K562 (cell line): ENCODE measurements at regions not wholly inside any gene's neighbourhood (a gene's known extent, or its start where the extent isn't known, plus 50 kb on each side); places are given as distances from the start of the nearest gene placed in this dataset.

Source experiments
- ATAC-seq: fragments of 200-7000 bp; cut with Tn5 transposase; 3 replicates; pipeline ENCODE4 v1.9.1; 2020; ENCODE audit warnings: moderate library complexity
- BruUV-seq: library from RNA; stranded (reverse); fragments of 400-500 nt; replicated peaks from 2 replicates; lab custom pipeline; 2021; lab: Mats Ljungman, UMichigan
- CTCF ChIA-PET: fragments of 300-600 bp; formaldehyde crosslinking; extraction: SDS; loops from one replicate; lab custom pipeline; 2021; ENCODE audit warnings: low intra/inter-chr PET ratio; lab: Yijun Ruan, JAX
- POLR2A ChIA-PET: fragments of 300-600, 350-650 bp; sonication (Branson Sonifier 250); formaldehyde crosslinking; extraction: SDS; loops from one replicate; lab custom pipeline; 2021; ENCODE audit warnings: antibody characterized with exemption, inconsistent platforms; lab: Yijun Ruan, JAX
- DNase-seq, 4 experiments: peaks; one replicate each; pipeline versions ENCODE4 v3.0.0 to v3.0.0-alpha.2; 2011 to 2018; ENCODE audit warnings: low spot score in 3 of 4, mixed read lengths in 3 of 4; ENCODE audit errors: extremely low read depth in 1 of 4
- FAIRE-seq: peaks from 2 replicates; lab custom pipeline; 2011; peaks lifted over from hg19 to GRCh38; lab: Jason Lieb, UNC
- H2AFZ ChIP-seq: 2 replicates; pipeline ENCODE4 v1.6.0; 2011; ENCODE audit warnings: low read depth, low read length, control low read depth, inconsistent platforms
- H3K27ac ChIP-seq: fragments of 200-600 bp; 3 replicates; pipeline ENCODE4 v1.8.0; 2011; ENCODE audit warnings: low read depth, mild to moderate bottlenecking, control low read depth, inconsistent platforms, low read length, moderate library complexity, mixed read lengths; ENCODE audit errors: extremely low read depth
- H3K27me3 ChIP-seq, 2 experiments: fragments of 300-600 bp in 1 of 2; 2 replicates in 1 of 2; 3 replicates in 1 of 2; pipeline versions ENCODE4 v1.6.0 to v1.8.0; 2011; ENCODE audit warnings: inconsistent platforms in 2 of 2, low read length in 2 of 2, mild to moderate bottlenecking in 1 of 2, mixed read lengths in 1 of 2, moderate library complexity in 1 of 2; ENCODE audit not compliant: control insufficient read depth in 2 of 2, insufficient read depth in 2 of 2
- H3K36me3 ChIP-seq: fragments of 300-600 bp; 3 replicates; pipeline ENCODE4 v1.8.0; 2011; ENCODE audit warnings: mild to moderate bottlenecking, low read length, inconsistent platforms; ENCODE audit not compliant: control insufficient read depth, insufficient read depth
- H3K4me1 ChIP-seq, 2 experiments: fragments of 200-600 bp in 1 of 2; replicated peaks in 1 of 2; 2 replicates in 1 of 2; 3 replicates in 1 of 2; pipeline versions ENCODE4 v1.5.1 to v1.8.0; 2011; ENCODE audit warnings: inconsistent platforms in 2 of 2, low read length in 2 of 2, mild to moderate bottlenecking in 1 of 2, mixed read lengths in 1 of 2, moderate library complexity in 1 of 2; ENCODE audit not compliant: control insufficient read depth in 2 of 2, insufficient read depth in 2 of 2
- H3K4me2 ChIP-seq: 2 replicates; pipeline ENCODE4 v1.6.1; 2011; ENCODE audit warnings: low read length, control low read depth, inconsistent platforms, mixed read lengths; ENCODE audit not compliant: insufficient read depth
- H3K4me3 ChIP-seq: fragments of 200-600 bp; sonication (generic), shearing (Covaris generic); 2 replicates; pipeline ENCODE4 v1.5.1; 2016; ENCODE audit warnings: control low read depth, inconsistent platforms
- H3K79me2 ChIP-seq: fragments of 200-600 bp; 3 replicates; pipeline ENCODE4 v1.8.0; 2011; ENCODE audit warnings: low read length, inconsistent platforms; ENCODE audit not compliant: control insufficient read depth, insufficient read depth
- H3K9ac ChIP-seq, 2 experiments: 2 replicates each; pipeline versions ENCODE4 v1.6.0 to v1.6.1; 2011; ENCODE audit warnings: low read depth in 2 of 2, low read length in 2 of 2, control low read depth in 1 of 2, inconsistent platforms in 1 of 2, mild to moderate bottlenecking in 1 of 2, mixed read lengths in 1 of 2; ENCODE audit not compliant: insufficient read depth in 1 of 2
- H3K9me1 ChIP-seq: one replicate; pipeline ENCODE4 v1.6.0; 2011; ENCODE audit warnings: inconsistent platforms, mild to moderate bottlenecking, low read length, moderate library complexity; ENCODE audit not compliant: control insufficient read depth, insufficient read depth
- H3K9me3 ChIP-seq: replicated peaks from 2 replicates; pipeline ENCODE4 v1.5.1; 2011; ENCODE audit warnings: low read depth, low read length, inconsistent platforms; ENCODE audit not compliant: control insufficient read depth, insufficient read depth
- H4K20me1 ChIP-seq: replicated peaks from 2 replicates; pipeline ENCODE4 v1.6.1; 2011; ENCODE audit warnings: low read length, inconsistent platforms, mixed read lengths; ENCODE audit not compliant: control insufficient read depth, insufficient read depth
- CSDE1 ChIP-seq, 2 experiments: fragments of 450-650 bp; IDR thresholded peaks; 2 replicates each; pipeline ENCODE4 v1.6.1; 2016; ENCODE audit warnings: mild to moderate bottlenecking in 1 of 2
- HBP1 ChIP-seq: fragments of 450-650 bp; formaldehyde crosslinking; IDR thresholded peaks from 2 replicates; pipeline ENCODE4 v1.4.0; 2022; ENCODE audit warnings: missing genetic modification characterization
- KLF10 ChIP-seq: fragments of 250-450 bp; sonication (Bioruptor Pico); IDR thresholded peaks from 2 replicates; pipeline ENCODE4 v1.6.1; 2021; ENCODE audit warnings: matching md5 sums
- KLF16 ChIP-seq: IDR thresholded peaks from 2 replicates; pipeline ENCODE4 v1.6.1; 2016; ENCODE audit warnings: antibody characterized with exemption
- PPARD ChIP-seq: fragments of 250-450 bp; sonication (Bioruptor Pico); IDR thresholded peaks from 2 replicates; pipeline ENCODE4 v1.8.0; 2022; ENCODE audit warnings: inconsistent platforms, mild to moderate bottlenecking, moderate library complexity
- RBFOX2 ChIP-seq: fragments of 200-400 bp; formaldehyde crosslinking; IDR thresholded peaks from 2 replicates; pipeline ENCODE4 v1.6.1; 2017; ENCODE audit warnings: low read depth, mild to moderate bottlenecking, low read length, moderate library complexity
- RBM22 ChIP-seq: fragments of 200-400 bp; formaldehyde crosslinking; IDR thresholded peaks from 2 replicates; pipeline ENCODE4 v1.6.1; 2018; ENCODE audit warnings: low read length, low read depth; ENCODE audit not compliant: poor library complexity, severe bottlenecking
- RCOR1 ChIP-seq, 2 experiments: IDR thresholded peaks; 2 replicates each; pipeline ENCODE4 v1.6.1; 2012; ENCODE audit warnings: low read depth in 2 of 2, low read length in 2 of 2, borderline replicate concordance in 1 of 2, improper control_type of control experiment in 1 of 2
- SFPQ ChIP-seq: fragments of 200-400 bp; formaldehyde crosslinking; IDR thresholded peaks from 2 replicates; pipeline ENCODE4 v1.6.1; 2017; ENCODE audit warnings: mild to moderate bottlenecking, low read depth, low read length, moderate library complexity
- SPI1 ChIP-seq: IDR thresholded peaks from 2 replicates; pipeline ENCODE4 v1.6.1; 2011; ENCODE audit warnings: low read depth, low read length, control low read depth, borderline replicate concordance
- SRSF1 ChIP-seq: fragments of 200-400 bp; formaldehyde crosslinking; IDR thresholded peaks from 2 replicates; pipeline ENCODE4 v1.6.1; 2017; ENCODE audit warnings: mild to moderate bottlenecking, low read depth, low read length, moderate library complexity
- ZEB2 ChIP-seq: fragments of 450-650 bp; IDR thresholded peaks from 2 replicates; pipeline ENCODE4 v1.6.1; 2016
- ZNF140 ChIP-seq: fragments of 250-450 bp; sonication (Bioruptor Pico); IDR thresholded peaks from 2 replicates; pipeline ENCODE4 v1.8.0; 2021; ENCODE audit warnings: moderate library complexity, mild to moderate bottlenecking, inconsistent platforms
- ZNF143 ChIP-seq: sonication (generic); formaldehyde crosslinking; IDR thresholded peaks from 2 replicates; pipeline ENCODE4 v1.9.0; 2022; ENCODE audit warnings: mild to moderate bottlenecking, missing genetic modification reagents
- ZNF311 ChIP-seq: fragments of 250-450 bp; sonication (Bioruptor Pico); IDR thresholded peaks from 2 replicates; pipeline ENCODE4 v1.4.0; 2020; ENCODE audit warnings: mild to moderate bottlenecking, moderate library complexity
- ZNF445 ChIP-seq: fragments of 250-450 bp; sonication (Bioruptor Pico); IDR thresholded peaks from 2 replicates; pipeline ENCODE4 v1.4.0; 2020; ENCODE audit warnings: low read depth, mild to moderate bottlenecking, moderate library complexity
- ZNF561 ChIP-seq: fragments of 450-650 bp; formaldehyde crosslinking; conservative IDR thresholded peaks from 2 replicates; pipeline ENCODE4 v1.4.0; 2020; ENCODE audit warnings: mild to moderate bottlenecking, moderate library complexity
- WGBS: fragments of 100-300 bp; shearing (Covaris generic); methylation state at CpG from one replicate; pipeline ENCODE4 v1.1.6; 2016; ENCODE audit warnings: low coverage, mixed read lengths; ENCODE audit not compliant: insufficient coverage; ENCODE audit errors: missing lambda C conversion rate; 5-methylcytosine and 5-hydroxymethylcytosine counted together
- in situ Hi-C: fragments of 300-500 bp; cut with MboI; formaldehyde crosslinking; loops from 4 replicates; pipeline ENCODE4 v1.15.0; 2018; ENCODE audit warnings: inconsistent platforms, mixed read lengths
- intact Hi-C: fragments of 100-400 bp; cut with micrococcal nuclease; formaldehyde crosslinking; loops from 2 replicates; pipeline ENCODE4 v1.14.2; 2022

GRCh38 chr12:125434936-125435443 lies 369.8 kb downstream of the AACS start (continued):
- TF ChIP-seq RBM22 (no peak), ZNF143 (CRISPR knock-in tag) (no peak), ZNF140 (CRISPR knock-in tag) (no peak), ZNF561 (CRISPR knock-in tag) (no peak), ZNF445 (no peak)
- TF ChIP-seq, all 486 proteins: peak for 0

GRCh38 chr12:125435871-125436270 lies 370.6 kb downstream of the AACS start:
- FAIRE-seq = no peak

More at GRCh38 chr12:125435871-125436270, 370.6 kb downstream of the AACS start:
- H3K4me3 ChIP-seq = no peak overlapping the region
- no peaks in the 10 kb centered on the region; the same call in 1 of the 2 replicates for H4K20me1 ChIP-seq
- H3K27ac ChIP-seq = no peak overlapping the region
- no peaks in the 10 kb centered on the region for H3K9me3 ChIP-seq
- H3K4me2 ChIP-seq = no peak overlapping the region
- no peak for DNase-seq
- TF ChIP-seq RBFOX2 (no peak), HBP1 (CRISPR knock-in tag) (no peak), KLF10 (no peak), PPARD (CRISPR knock-in tag) (no peak), SRSF1 (no peak), ZNF311 (CRISPR knock-in tag) (no peak), CSDE1 (IDR thresholded peaks at IDR 0.05) (no peak), SPI1 (no peak), SFPQ (no peak), RCOR1 (IDR thresholded peaks at IDR 0.05; ENCODE audit: borderline replicate concordance in 1 of 2, low read depth in 2 of 2, low read length in 2 of 2) (no peak), KLF16 (no peak), ZEB2 (no peak)
- no peaks in the 10 kb centered on the region for H3K79me2 ChIP-seq
- H3K9me1 ChIP-seq = no peaks in the 10 kb centered on the region
- H3K9ac ChIP-seq = no peak overlapping the region
- no peak for ATAC-seq
- ChIA-PET POLR2A (no interaction called here), CTCF (no interaction called here)
- no TSS peak for BruUV-seq
- peaks cover 0 to 15% of the 10 kb centered on the region in 2 experiments; a peak in 2 of 5 replicates for H3K27me3 ChIP-seq
- H3K36me3 ChIP-seq = no peaks in the 10 kb centered on the region
- no peak overlapping the region for H2AFZ ChIP-seq
- H3K4me1 ChIP-seq = no peaks in the 10 kb centered on the region
- WGBS = 0% methylated on average over 7 of the region's 7 CpGs
- in situ Hi-C loops = no loop called here
- intact Hi-C loops = no loop called here
